ENCODE measurements at regions not wholly inside any gene's neighbourhood (a gene's known extent, or its start where the extent isn't known, plus 50 kb on each side); places are given as distances from the start of the nearest gene placed in this dataset.
A peak's percentile ranks its signal among the peaks of the same experiment; 100 is the strongest.

DNA sequence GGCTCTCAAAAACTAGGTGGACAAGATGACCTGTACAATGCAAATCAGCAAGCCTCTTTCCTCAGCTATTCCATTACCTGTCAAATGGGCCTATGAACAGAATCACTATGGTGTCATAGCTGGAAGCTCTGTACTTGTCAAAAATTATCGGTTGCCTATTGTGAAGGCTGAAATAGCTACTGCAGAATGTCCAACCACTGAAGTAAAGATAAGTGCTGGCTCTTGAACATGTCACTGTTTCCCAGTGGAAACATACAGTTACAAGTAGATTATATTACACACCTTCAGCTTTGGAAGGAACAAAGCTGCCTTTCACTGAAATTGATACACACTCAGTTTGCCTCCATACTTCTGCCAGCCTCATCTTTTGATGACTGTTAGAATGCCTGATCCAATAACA, 55.5 kb upstream of the PCDH9 start:
- intact Hi-C loops (cut with micrococcal nuclease): no loop called here
- ATAC-seq (peak; percentile 82), DNase-seq (no peak)

DNA sequence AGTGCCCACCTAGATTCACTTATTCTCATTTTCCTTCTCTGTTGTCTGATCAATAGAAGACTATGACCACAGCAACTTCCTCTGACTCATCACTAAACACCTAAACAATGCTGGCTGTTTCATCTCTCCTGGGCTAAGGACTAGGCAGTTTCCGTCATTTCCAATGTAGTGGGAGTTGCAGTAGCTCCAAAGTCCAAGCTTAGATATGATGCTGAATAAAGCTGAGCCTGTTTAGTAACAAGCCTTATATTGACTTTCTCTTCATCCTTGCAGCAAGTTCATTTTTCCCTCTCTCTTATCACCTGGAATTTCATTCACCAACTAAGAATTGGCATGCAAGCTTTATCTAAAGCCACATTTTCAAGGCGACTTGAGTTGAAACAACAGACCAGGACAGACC, 53.5 kb upstream of the PCDH9 start:
- intact Hi-C loops (cut with micrococcal nuclease): no loop called here
- DNase-seq (no peak), ATAC-seq (no peak)

DNA sequence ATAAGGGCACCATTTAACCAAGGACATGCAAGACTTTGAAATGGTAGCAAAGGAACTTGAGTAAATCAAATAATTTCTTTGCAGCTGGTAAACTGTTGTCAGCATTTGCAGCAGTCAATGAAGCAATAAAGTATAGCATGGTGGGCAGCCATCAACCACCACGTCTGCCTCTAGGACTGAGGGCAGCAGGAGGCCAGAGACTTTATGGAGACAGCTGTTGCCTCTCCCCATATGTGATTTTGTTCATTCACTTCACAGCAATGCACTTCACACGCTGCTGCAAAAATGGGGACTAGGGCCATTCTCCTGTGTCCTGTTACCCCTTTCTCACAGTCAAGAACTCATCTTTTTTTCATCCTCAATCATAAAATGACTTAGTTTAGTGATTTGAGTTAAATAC, 51.3 kb upstream of the PCDH9 start:
- DNase-seq: no peak
- no peak for ATAC-seq
- intact Hi-C loops (cut with micrococcal nuclease): no loop called here

Data from left ventricle myocardium superior (tissue), 1 donor.